Testis (tissue), 2 donors: ENCODE measurements at regions not wholly inside any gene's neighbourhood (a gene's known extent, or its start where the extent isn't known, plus 50 kb on each side); places are given as distances from the start of the nearest gene placed in this dataset.

Experiments used
- DNase-seq: peaks from one replicate; pipeline ENCODE4 v3.0.0-alpha.2; 2019
- H3K27ac ChIP-seq, 2 donors: fragments of 200-600 bp; sonication (generic); one replicate each; pipeline ENCODE4 v1.5.1; 2019
- H3K27me3 ChIP-seq: fragments of 200-600 bp; sonication (generic); one replicate; pipeline ENCODE4 v1.5.1; 2019
- H3K36me3 ChIP-seq: fragments of 200-600 bp; sonication (generic); one replicate; pipeline ENCODE4 v1.5.1; 2017; ENCODE audit warnings: low read depth; ENCODE audit errors: missing control alignments
- H3K4me1 ChIP-seq: fragments of 200-600 bp; sonication (generic); one replicate; pipeline ENCODE4 v1.5.1; 2019
- H3K4me3 ChIP-seq, 2 donors: fragments of 200-600 bp; sonication (generic); one replicate each; pipeline ENCODE4 v1.5.1; 2017 to 2019
- H3K9me3 ChIP-seq: fragments of 200-600 bp; sonication (generic); one replicate; pipeline ENCODE4 v1.5.1; 2017
- CTCF ChIP-seq, 3 experiments: fragments of 450-650 bp in 2 of 3; fragments of 200-600 bp in 1 of 3; sonication (generic) in 1 of 3; IDR thresholded peaks; one replicate each; pipeline ENCODE4 v1.5.1; 2016 to 2019; ENCODE audit warnings: antibody characterized with exemption in 3 of 3, mild to moderate bottlenecking in 2 of 3, moderate library complexity in 1 of 3
- POLR2A ChIP-seq: fragments of 450-650 bp; IDR thresholded peaks from one replicate; pipeline ENCODE4 v1.6.1; 2017; ENCODE audit warnings: antibody characterized with exemption, mild to moderate bottlenecking, moderate library complexity
- WGBS, 2 donors: methylation state at CpG; one replicate each; pipeline ENCODE4 v1.1.5; 2018; 5-methylcytosine and 5-hydroxymethylcytosine counted together
- intact Hi-C: fragments of 100-400 bp; cut with DNase I; formaldehyde crosslinking; loops from one replicate; pipeline ENCODE4 v1.15.1; 2023; ENCODE audit warnings: low total_unique reads

GRCh38 chr16:11425140-11425539 lies 79.9 kb downstream of the RMI2 start:
- no peak for DNase-seq
- WGBS, 2 donors = 87 to 89% methylated on average over 4 to 14 of the region's 14 CpGs
- Histone ChIP-seq H3K4me3 (no peak overlapping the region), H3K9me3 (no peaks in the 10 kb centered on the region), H3K27me3 (no peaks in the 10 kb centered on the region), H3K4me1 (no peaks in the 10 kb centered on the region), H3K36me3 (no peaks in the 10 kb centered on the region), H3K27ac (no peak overlapping the region)
- no peak for TF ChIP-seq CTCF (IDR thresholded peaks at IDR 0.05)
- no peak for TF ChIP-seq POLR2A
- intact Hi-C loops = no loop called here

- no peak overlapping the region for H3K4me3 ChIP-seq
- TF ChIP-seq POLR2A (no peak), CTCF (IDR thresholded peaks at IDR 0.05) (no peak)
- WGBS, 2 donors = 83 to 88% methylated on average over 4 of the region's 4 CpGs
- H3K36me3 ChIP-seq = no peaks in the 10 kb centered on the region
- no peaks in the 10 kb centered on the region for H3K27me3 ChIP-seq
- no peak overlapping the region for H3K27ac ChIP-seq
- no peaks in the 10 kb centered on the region for H3K4me1 ChIP-seq
- no peaks in the 10 kb centered on the region for H3K9me3 ChIP-seq
- no peak for DNase-seq
- intact Hi-C loops = no loop called here
These were observed 83.3 kb downstream of the RMI2 start for GRCh38 chr16:11428623-11428953.

GRCh38 chr16:11429123-11429522 lies 83.9 kb downstream of the RMI2 start:
- Histone ChIP-seq H3K4me1 (no peaks in the 10 kb centered on the region), H3K27me3 (no peaks in the 10 kb centered on the region), H3K4me3 (no peak overlapping the region), H3K27ac (no peak overlapping the region), H3K9me3 (no peaks in the 10 kb centered on the region), H3K36me3 (no peaks in the 10 kb centered on the region)
- no peak for DNase-seq
- TF ChIP-seq POLR2A (no peak), CTCF (IDR thresholded peaks at IDR 0.05) (no peak)
- WGBS, 2 donors = 70 to 71% methylated on average over 6 of the region's 6 CpGs
- intact Hi-C loops = no loop called here

- DNase-seq = no peak
- H3K9me3 ChIP-seq = no peaks in the 10 kb centered on the region
- no peak for TF ChIP-seq POLR2A
- no peak for TF ChIP-seq CTCF (IDR thresholded peaks at IDR 0.05)
- WGBS, 2 donors = 83 to 88% methylated on average over 6 of the region's 6 CpGs
- no peak overlapping the region for H3K4me3 ChIP-seq
- no peaks in the 10 kb centered on the region for H3K36me3 ChIP-seq
- no peaks in the 10 kb centered on the region for H3K4me1 ChIP-seq
- intact Hi-C loops = no loop called here
- no peak overlapping the region for H3K27ac ChIP-seq
- H3K27me3 ChIP-seq = no peaks in the 10 kb centered on the region
These were observed 84.6 kb downstream of the RMI2 start for GRCh38 chr16:11429823-11430222.

- Histone ChIP-seq H3K27me3 (no peaks in the 10 kb centered on the region), H3K4me3 (no peak overlapping the region), H3K36me3 (no peaks in the 10 kb centered on the region), H3K9me3 (no peaks in the 10 kb centered on the region), H3K27ac (no peak overlapping the region), H3K4me1 (no peaks in the 10 kb centered on the region)
- 62 to 70% methylated on average over 9 to 11 of the region's 11 CpGs for WGBS, 2 donors
- intact Hi-C loops = no loop called here
- no peak for TF ChIP-seq POLR2A
- TF ChIP-seq CTCF (IDR thresholded peaks at IDR 0.05) = no peak
- no peak for DNase-seq
These were observed 85.5 kb downstream of the RMI2 start for GRCh38 chr16:11430601-11431317.
